SK-N-SH treated with all-trans-retinoic acid at 6 μM for 48 hours (cell line): ENCODE measurements at regions not wholly inside any gene's neighbourhood (a gene's known extent, or its start where the extent isn't known, plus 50 kb on each side); places are given as distances from the start of the nearest gene placed in this dataset.

ENCODE experiments used
- ATAC-seq: fragments of 200-7000 bp; cut with Tn5 transposase; 3 replicates; pipeline ENCODE4 v1.9.1; 2020; ENCODE audit warnings: mild to moderate bottlenecking, moderate library complexity
- ARNTL ChIP-seq: fragments of 450-650 bp; formaldehyde crosslinking; IDR thresholded peaks from 2 replicates; pipeline ENCODE4 v1.5.0; 2020; ENCODE audit warnings: low read depth, mild to moderate bottlenecking, moderate library complexity, borderline replicate concordance
- BACH2 ChIP-seq: fragments of 250-450 bp; sonication (Bioruptor Pico); IDR thresholded peaks from 2 replicates; pipeline ENCODE4 v1.9.0; 2021; ENCODE audit warnings: mild to moderate bottlenecking, borderline replicate concordance
- CSDC2 ChIP-seq: fragments of 250-450 bp; sonication (Bioruptor Pico); IDR thresholded peaks from 2 replicates; pipeline ENCODE4 v1.5.0; 2020; ENCODE audit warnings: mild to moderate bottlenecking, moderate library complexity
- CSRNP3 ChIP-seq: fragments of 250-450 bp; sonication (Bioruptor Pico); IDR thresholded peaks from 2 replicates; pipeline ENCODE4 v1.5.1; 2021; ENCODE audit warnings: mild to moderate bottlenecking, moderate library complexity
- ESRRG ChIP-seq: fragments of 250-450 bp; sonication (Bioruptor Pico); IDR thresholded peaks from 2 replicates; pipeline ENCODE4 v1.6.1; 2021; ENCODE audit warnings: mild to moderate bottlenecking
- GLIS3 ChIP-seq: fragments of 250-450 bp; sonication (Bioruptor Pico); IDR thresholded peaks from 2 replicates; pipeline ENCODE4 v1.5.0; 2020; ENCODE audit warnings: mild to moderate bottlenecking, moderate library complexity
- OSR1 ChIP-seq: fragments of 250-450 bp; sonication (Bioruptor Pico); IDR thresholded peaks from 2 replicates; pipeline ENCODE4 v1.8.0; 2022; ENCODE audit warnings: moderate library complexity, mild to moderate bottlenecking, inconsistent platforms
- PATZ1 ChIP-seq: fragments of 250-450 bp; sonication (Bioruptor Pico); IDR thresholded peaks from 2 replicates; pipeline ENCODE4 v1.8.0; 2020; ENCODE audit warnings: mild to moderate bottlenecking, moderate library complexity, borderline replicate concordance
- PPARA ChIP-seq: fragments of 250-450 bp; sonication (Bioruptor Pico); IDR thresholded peaks from 2 replicates; pipeline ENCODE4 v1.5.0; 2020; ENCODE audit warnings: mild to moderate bottlenecking, borderline replicate concordance
- TOX ChIP-seq: fragments of 250-450 bp; sonication (Bioruptor Pico); IDR thresholded peaks from 2 replicates; pipeline ENCODE4 v1.8.0; 2021; ENCODE audit warnings: mild to moderate bottlenecking, moderate library complexity, borderline replicate concordance
- TSHZ2 ChIP-seq: fragments of 250-450 bp; sonication (Bioruptor Pico); IDR thresholded peaks from 2 replicates; pipeline ENCODE4 v1.5.0; 2020; ENCODE audit warnings: mild to moderate bottlenecking, moderate library complexity
- ZC3H10 ChIP-seq: fragments of 250-450 bp; sonication (Bioruptor Pico); IDR thresholded peaks from 2 replicates; pipeline ENCODE4 v1.5.1; 2021; ENCODE audit warnings: mild to moderate bottlenecking, moderate library complexity
- ZFP3 ChIP-seq: fragments of 250-450 bp; sonication (Bioruptor Pico); IDR thresholded peaks from 2 replicates; pipeline ENCODE4 v1.5.0; 2020; ENCODE audit warnings: mild to moderate bottlenecking, moderate library complexity
- ZFP30 ChIP-seq: fragments of 450-650 bp; formaldehyde crosslinking; IDR thresholded peaks from 2 replicates; pipeline ENCODE4 v1.5.0; 2022; ENCODE audit warnings: mild to moderate bottlenecking, moderate library complexity
- ZNF565 ChIP-seq: fragments of 450-650 bp; formaldehyde crosslinking; conservative IDR thresholded peaks from 2 replicates; pipeline ENCODE4 v1.5.0; 2020; ENCODE audit warnings: low read depth, mild to moderate bottlenecking, moderate library complexity
- ZNF70 ChIP-seq: fragments of 450-650 bp; formaldehyde crosslinking; IDR thresholded peaks from 2 replicates; pipeline ENCODE4 v1.5.0; 2020; ENCODE audit warnings: mild to moderate bottlenecking, moderate library complexity
- ZNF8 ChIP-seq: fragments of 450-650 bp; formaldehyde crosslinking; IDR thresholded peaks from 2 replicates; pipeline ENCODE4 v1.5.0; 2020; ENCODE audit warnings: mild to moderate bottlenecking, moderate library complexity

- no peak for TF ChIP-seq ZNF565
- TF ChIP-seq ARNTL (CRISPR knock-in tag) = no peak
- TF ChIP-seq BACH2 (CRISPR knock-in tag) = no peak
- no peak for TF ChIP-seq PPARA
- TF ChIP-seq ZNF70 (CRISPR knock-in tag) = no peak
- no peak for TF ChIP-seq ESRRG (CRISPR knock-in tag)
- TF ChIP-seq OSR1 (CRISPR knock-in tag) = no peak
- no peak for TF ChIP-seq ZC3H10 (CRISPR knock-in tag)
- TF ChIP-seq PATZ1 = no peak
- TF ChIP-seq TSHZ2 = no peak
- TF ChIP-seq ZNF8 (CRISPR knock-in tag) = no peak
- TF ChIP-seq CSRNP3 = no peak
- TF ChIP-seq GLIS3 (CRISPR knock-in tag) = no peak
- TF ChIP-seq ZFP30 (CRISPR knock-in tag) = no peak
- TF ChIP-seq TOX (CRISPR knock-in tag) = no peak
- no peak for ATAC-seq
Measured at GRCh38 chr6:122042380-122042779, 357.1 kb upstream of the HSF2 start.

GRCh38 chr6:122042960-122043735 is 356.3 kb upstream of the HSF2 start:
- TF ChIP-seq CSRNP3 (no peak), ZNF8 (CRISPR knock-in tag) (no peak), ZNF565 (no peak)
- TF ChIP-seq, all 23 proteins: peak for 0
- ATAC-seq = peak; percentile 67

- TF ChIP-seq ZFP3 (CRISPR knock-in tag) = no peak
- no peak for TF ChIP-seq ESRRG (CRISPR knock-in tag)
- TF ChIP-seq CSDC2 (CRISPR knock-in tag) = no peak
- ATAC-seq = peak; percentile 63; the same call in 2 of the 3 replicates
Measured at GRCh38 chr6:122048570-122048969, 350.9 kb upstream of the HSF2 start.

GRCh38 chr6:122049341-122049740 is 350.1 kb upstream of the HSF2 start:
- TF ChIP-seq CSRNP3 (no peak), ZFP30 (CRISPR knock-in tag) (no peak), ZNF8 (CRISPR knock-in tag) (no peak), TSHZ2 (no peak), ZFP3 (CRISPR knock-in tag) (no peak)
- ATAC-seq = peak; percentile 71
